ENCODE measurements at regions not wholly inside any gene's neighbourhood (a gene's known extent, or its start where the extent isn't known, plus 50 kb on each side); places are given as distances from the start of the nearest gene placed in this dataset.

GRCh38 chr4:89486673-89487072 lies 179.1 kb upstream of the GPRIN3 start:
- no peak for TF ChIP-seq POLR2A (IDR thresholded peaks at IDR 0.05)
- TF ChIP-seq POLR2AphosphoS5 (IDR thresholded peaks at IDR 0.05) = no peak

All from transverse colon (tissue), 3 donors.